ENCODE measurements at regions not wholly inside any gene's neighbourhood (a gene's known extent, or its start where the extent isn't known, plus 50 kb on each side); places are given as distances from the start of the nearest gene placed in this dataset.

GRCh38 chr1:187847531-187847930 is 1018.8 kb downstream of the PLA2G4A start:
- no peak for TF ChIP-seq POLR2A (IDR thresholded peaks at IDR 0.05)
- TF ChIP-seq, protein P1, sequence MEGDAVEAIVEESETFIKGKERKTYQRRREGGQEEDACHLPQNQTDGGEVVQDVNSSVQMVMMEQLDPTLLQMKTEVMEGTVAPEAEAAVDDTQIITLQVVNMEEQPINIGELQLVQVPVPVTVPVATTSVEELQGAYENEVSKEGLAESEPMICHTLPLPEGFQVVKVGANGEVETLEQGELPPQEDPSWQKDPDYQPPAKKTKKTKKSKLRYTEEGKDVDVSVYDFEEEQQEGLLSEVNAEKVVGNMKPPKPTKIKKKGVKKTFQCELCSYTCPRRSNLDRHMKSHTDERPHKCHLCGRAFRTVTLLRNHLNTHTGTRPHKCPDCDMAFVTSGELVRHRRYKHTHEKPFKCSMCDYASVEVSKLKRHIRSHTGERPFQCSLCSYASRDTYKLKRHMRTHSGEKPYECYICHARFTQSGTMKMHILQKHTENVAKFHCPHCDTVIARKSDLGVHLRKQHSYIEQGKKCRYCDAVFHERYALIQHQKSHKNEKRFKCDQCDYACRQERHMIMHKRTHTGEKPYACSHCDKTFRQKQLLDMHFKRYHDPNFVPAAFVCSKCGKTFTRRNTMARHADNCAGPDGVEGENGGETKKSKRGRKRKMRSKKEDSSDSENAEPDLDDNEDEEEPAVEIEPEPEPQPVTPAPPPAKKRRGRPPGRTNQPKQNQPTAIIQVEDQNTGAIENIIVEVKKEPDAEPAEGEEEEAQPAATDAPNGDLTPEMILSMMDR (IDR thresholded peaks at IDR 0.05): no peak

Measured in body of pancreas (tissue), 4 donors.